NCI-H1092 treated with DMSO at 0.1 percent for 48 hours (cell line): ENCODE measurements at regions not wholly inside any gene's neighbourhood (a gene's known extent, or its start where the extent isn't known, plus 50 kb on each side); places are given as distances from the start of the nearest gene placed in this dataset.
"Not testable (repeated sequence)": the region's sequence is repeated elsewhere in the genome, so short reads cannot be mapped to it uniquely, and the experiment has no call there.

Experiments used
- DNase-seq: peaks from one replicate; lab custom pipeline; 2025; lab: John Stamatoyannopoulos, UW

DNA sequence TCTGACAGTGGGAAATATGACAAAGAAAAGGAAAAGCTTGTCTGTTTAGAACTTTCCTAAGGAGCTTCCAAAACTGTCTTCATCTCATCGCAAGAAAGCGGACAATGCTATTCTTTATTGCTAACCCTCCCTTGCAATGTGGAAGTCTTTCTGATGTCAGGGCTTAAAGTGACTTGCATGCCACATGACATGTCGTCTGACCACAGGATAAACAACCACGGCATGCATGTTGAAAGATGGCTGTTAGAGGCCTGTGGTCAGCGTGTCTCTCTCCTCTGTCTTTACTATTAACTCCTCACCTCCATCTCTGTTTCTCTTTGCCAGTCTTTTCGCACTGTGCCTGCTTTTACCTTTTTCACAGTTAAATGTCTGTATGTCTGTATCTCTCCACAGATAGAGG lies 389.8 kb downstream of the LNPK start:
- DNase-seq, result no peak

DNA sequence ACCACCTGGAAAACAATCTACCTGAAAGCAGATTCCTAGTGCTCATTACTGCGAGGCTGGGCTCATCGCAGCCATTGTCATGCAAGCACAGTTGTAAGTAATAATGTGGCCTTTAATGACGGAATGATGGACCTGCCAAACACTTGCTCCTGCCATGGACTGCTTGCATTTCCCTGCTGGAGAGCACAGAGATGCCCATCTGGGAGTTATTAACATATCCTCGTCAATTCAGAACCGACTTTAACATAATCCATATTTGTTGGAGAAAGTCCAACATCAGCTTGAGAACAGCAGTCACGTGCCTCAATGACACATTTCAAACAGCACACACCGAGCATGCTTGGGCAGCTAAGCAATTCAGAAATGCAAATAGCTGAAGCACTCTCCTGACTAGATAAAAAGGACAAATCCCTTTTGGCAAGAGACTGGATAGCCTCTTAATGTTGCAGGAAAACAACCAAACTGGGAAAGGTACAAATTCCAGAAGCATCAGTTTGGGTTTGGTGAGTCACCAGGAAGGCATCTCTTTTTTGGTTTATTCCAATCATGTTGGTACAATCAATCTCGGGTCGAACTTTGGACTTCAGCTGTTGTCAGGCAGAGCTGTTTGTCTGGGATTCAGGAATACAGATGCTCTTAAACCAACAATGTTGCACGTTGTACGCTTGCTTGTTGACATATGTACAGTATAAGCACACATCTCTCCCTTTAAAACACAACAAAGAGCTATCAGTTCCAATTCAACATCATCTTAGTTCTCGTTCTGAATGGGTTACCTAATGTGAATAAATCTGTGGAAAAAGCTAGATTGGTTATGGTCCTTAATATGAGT lies 395.8 kb downstream of the LNPK start:
- DNase-seq, result peak; percentile 71

DNA sequence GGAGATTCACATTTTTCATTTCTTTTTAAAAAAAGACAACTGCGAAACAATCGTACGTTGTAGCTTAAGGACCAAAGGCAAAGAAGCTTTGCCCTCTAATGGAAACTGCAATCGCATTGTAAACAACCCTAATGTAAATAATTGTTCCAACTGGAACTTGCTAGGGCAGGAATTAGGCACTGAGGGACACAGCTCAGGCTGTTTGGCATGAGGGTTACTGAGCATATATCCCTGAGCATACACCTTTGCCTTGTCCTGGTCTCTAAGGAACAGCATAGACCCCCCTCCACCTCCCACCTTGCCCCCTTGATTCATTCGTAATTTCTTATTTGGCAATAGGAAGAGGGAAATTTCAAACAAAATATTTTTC lies 396.4 kb downstream of the LNPK start:
- DNase-seq, result no peak

DNA sequence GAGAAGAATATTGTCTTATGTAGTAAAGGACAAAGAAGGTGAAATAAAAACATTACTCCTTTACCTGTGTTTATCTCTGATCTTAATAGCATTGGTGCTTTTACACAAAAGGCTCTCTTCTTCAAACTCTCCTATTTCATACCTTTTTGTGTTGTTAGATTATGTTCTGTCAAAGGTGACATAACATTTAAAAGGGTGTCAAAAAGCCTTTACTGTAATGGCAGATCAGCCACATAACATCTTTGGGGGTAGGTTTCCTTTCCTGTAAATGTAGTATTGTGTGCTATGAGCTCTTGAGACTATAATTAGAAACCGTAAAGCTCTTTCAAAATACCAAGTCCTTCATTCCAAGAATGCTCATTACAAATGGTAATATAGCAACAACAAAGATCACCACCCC lies 400.1 kb downstream of the LNPK start:
- DNase-seq, result no peak

DNA sequence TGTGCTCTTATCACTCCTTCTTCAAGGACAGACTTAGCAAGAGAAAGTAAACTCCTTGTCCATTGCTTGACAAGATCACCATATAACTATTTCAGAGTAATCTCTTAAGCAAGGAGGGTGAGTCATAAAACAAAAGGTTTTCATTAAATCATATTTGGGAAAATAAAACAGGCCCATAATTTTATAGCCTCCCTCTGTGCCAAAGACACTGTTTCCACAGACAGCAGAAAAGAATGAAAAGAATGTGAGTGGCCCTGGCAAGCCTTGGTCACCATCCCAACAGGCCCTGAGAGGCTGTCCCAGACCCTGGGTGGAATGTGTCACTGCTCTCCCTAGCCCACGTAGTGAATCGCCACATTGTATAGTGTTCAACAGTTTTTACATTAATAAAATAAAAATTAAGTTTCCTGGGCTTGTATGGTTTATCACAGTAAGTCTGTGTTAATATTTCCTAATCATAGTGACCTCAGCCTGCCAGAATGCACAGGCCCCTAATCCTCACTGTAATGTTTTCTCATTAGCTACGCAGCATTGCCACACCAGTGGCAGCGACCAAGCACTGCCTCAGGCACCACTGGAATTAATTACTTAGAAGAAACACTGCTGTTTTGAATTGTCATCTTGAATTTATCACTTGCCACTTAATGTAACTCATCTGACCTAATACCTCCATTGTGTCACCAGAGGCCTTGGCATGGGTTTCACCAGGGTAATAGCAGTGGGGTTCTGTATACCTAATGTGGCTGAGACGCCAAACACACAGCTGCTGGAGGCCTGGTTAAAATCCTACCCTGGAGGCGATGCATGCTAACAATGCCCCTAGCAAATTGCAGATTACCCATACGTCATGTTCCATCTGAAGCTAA lies 401.9 kb downstream of the LNPK start:
- no peak for DNase-seq

DNA sequence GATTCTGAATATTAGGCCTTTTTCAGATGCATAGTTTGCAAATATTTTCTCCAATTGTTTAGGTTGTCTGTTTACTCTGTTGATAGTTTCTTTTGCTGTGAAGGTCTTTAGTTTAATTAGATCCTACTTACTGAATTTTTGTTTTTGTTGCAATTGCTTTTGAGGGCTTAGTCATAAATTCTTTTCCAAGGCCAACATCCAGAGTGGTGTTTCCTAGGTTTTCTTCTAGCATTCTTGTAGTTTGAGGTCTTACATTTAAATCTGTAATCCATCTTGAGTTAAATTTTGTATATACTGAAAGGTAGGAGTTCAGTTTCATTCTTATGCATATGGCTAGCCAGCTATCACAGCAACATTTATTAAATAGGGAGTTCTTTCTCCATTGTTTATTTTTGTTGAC lies 404.8 kb downstream of the LNPK start:
- no peak for DNase-seq

DNA sequence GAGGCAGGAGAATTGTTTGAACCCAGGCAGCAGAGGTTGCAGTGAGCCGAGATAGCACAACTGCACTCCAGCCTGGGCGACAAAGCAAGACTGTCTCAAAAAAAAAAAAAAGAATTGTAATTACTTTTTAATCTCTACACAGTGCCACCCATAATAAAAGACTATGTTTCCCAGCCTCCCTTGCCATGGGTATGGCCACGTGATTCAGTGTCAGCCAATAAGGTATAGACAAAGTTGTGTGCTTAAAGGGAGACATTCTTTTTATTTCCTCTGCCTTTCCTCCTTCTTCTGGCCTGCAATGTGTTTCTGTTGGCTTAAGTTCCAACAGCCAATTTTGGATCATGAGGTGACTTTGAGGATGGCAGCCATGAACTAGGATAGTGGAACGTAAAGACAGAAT lies 406.9 kb downstream of the LNPK start:
- DNase-seq, result no peak

DNA sequence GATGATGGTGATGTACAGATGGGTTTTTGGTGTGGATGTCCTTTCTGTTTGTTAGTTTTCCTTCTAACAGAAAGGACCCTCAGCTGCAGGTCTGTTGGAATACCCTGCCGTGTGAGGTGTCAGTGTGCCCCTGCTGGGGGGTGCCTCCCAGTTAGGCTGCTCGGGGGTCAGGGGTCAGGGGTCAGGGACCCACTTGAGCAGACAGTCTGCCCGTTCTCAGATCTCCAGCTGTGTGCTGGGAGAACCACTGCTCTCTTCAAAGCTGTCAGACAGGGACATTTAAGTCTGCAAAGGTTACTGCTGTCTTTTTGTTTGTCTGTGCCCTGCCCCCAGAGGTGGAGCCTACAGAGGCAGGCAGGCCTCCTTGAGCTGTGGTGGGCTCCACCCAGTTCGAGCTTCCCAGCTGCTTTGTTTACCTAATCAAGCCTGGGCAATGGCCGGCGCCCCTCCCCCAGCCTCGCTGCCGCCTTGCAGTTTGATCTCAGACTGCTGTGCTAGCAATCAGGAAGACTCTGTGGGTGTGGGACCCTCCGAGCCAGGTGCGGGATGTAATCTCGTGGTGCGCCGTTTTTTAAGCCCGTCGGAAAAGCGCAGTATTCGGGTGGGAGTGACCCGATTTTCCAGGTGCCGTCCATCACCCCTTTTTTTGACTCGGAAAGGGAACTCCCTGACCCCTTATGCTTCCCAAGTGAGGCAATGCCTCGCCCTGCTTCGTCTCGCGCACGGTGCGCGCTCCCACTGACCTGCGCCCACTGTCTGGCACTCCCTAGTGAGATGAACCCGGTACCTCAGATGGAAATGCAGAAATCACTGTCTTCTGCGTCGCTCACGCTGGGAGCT lies 408.2 kb downstream of the LNPK start:
- DNase-seq, result not testable (repeated sequence)

DNA sequence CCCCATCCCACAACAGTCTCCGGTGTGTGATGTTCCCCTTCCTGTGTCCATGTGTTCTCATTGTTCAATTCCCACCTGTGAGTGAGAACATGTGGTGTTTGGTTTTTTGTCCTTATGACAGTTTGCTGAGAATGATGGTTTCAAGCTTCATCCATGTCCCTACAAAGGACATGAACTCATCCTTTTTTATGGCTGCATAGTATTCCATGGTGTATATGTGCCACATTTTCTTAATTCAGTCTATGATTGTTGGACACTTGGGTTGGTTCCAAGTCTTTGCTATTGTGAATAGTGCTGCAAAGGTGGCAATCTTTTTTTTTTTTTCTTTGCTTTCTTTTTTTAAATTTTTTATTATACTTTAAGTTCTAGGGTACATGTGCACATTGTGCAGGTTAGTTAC lies 406.7 kb upstream of the ATP5MC3 start:
- not testable (repeated sequence) for DNase-seq

DNA sequence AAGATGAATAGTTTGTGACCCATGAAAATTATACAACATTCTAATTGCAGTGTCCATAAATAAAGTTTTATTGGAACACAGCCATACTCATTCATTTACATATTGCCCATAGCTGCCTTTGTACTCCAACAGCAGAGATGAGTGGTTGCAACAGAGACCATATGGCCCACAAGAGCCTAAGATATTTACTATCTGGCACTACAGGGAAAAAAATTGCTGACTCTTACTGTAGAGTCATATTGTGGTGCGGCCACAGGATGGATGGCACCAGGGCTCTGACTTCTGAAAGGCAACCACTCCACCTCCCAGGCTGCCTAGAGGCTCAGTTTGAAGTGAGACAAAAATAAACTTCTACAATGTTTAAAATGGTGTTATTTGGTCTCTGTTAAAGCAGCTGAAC lies 404.0 kb upstream of the ATP5MC3 start:
- no peak for DNase-seq

DNA sequence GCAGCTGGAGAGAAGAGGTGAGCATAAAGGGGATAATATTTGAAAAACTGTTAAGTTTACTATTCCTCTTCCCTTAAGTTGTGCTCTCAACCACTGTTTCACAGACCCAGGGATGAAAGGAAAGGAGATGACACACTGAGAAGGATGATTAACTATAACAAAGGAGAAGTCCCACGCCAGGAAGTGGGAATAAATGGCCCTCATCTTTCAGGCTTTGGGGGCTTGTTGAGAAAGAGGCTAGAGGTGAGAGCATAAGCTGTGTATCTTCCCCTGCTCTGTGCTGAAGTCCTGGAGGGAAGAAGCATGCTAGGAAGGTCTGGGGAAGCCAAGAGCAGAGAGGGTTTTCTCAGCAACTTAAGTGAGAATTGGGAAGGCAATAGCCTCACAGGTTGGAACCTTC lies 399.1 kb upstream of the ATP5MC3 start:
- DNase-seq, result no peak

DNA sequence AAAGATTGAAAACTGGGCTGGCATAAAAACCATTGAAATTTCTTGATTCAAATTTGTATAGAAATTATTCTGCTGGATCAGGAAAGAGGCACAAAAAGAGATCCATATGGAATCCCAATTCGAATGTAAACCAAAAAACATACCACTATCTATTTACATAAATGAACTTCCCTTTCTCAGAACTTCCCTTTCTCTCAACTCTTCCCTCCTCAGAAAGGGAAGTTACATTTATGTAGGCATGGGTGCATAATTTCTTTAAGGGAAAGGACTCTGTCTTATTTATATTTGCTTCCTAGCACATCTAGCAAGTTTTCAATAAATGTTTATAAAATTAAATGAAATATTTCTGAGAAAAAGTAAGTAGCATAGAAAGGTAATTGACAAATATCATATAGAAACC lies 398.1 kb upstream of the ATP5MC3 start:
- no peak for DNase-seq

DNA sequence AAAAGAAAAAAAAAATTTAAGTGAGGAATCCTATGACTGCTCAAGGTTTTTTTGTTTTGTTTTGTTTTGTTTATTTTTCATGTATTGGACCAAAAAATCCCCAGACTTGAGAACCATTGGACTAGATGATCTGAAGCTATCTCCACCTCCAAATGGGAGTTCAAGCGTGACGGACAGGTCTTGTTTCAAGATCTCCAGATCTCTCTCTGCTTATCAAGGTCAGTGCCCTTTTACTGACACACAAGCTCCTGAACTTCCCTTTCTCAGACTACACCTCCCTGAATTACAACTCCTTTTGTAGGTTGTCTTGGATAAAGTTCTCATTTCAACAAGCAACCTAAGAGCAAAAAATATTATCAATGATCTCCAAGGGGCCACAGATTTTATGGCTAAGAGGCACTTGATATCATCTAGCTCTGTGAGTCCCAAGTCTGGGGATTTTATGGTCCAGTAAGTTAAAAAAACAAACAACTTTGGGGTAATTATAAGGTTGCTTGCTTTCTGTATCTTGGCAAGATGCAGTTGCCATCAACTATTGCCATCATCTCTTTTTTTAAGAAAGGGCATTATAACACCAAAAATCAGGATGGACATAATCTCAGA lies 396.0 kb upstream of the ATP5MC3 start:
- no peak for DNase-seq

DNA sequence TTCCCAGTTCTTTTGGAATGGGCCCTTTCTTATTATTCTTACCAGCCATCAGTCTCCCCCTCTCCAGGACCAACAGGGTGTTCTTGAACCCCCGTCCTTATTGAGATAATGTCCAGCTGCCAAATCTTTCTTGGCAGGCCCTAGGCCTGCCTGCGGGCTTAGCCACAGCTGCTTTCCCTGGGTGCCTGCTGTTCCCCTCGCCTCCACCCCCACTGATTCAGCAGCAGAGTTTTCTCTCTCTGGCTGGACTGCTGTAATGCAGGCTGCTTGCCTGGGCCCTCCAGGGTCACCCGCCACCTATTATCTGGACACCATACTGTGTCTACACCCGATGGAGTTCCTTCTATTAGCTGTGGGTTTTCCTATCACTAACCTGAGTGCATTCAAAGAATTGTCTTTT lies 395.4 kb upstream of the ATP5MC3 start:
- DNase-seq, result no peak

DNA sequence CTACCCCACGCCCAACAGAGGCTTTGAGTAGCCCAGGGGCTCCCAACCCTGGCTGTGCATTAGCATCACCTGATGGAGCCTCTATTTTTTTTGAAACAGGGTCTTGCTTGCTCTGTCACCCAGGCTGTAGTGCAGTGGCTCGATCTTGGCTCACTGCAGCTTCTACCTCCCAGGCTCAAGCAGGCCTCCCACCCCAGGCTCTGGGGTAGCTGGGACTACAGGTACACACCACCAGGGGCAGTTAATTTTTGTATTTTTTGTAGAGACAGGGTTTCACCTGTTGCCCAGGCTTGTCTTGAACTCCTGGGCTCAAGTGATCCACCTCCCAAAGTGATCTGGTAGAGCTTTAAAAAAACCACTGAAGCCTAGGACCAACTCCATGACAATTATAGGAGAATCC lies 394.8 kb upstream of the ATP5MC3 start:
- no peak for DNase-seq

DNA sequence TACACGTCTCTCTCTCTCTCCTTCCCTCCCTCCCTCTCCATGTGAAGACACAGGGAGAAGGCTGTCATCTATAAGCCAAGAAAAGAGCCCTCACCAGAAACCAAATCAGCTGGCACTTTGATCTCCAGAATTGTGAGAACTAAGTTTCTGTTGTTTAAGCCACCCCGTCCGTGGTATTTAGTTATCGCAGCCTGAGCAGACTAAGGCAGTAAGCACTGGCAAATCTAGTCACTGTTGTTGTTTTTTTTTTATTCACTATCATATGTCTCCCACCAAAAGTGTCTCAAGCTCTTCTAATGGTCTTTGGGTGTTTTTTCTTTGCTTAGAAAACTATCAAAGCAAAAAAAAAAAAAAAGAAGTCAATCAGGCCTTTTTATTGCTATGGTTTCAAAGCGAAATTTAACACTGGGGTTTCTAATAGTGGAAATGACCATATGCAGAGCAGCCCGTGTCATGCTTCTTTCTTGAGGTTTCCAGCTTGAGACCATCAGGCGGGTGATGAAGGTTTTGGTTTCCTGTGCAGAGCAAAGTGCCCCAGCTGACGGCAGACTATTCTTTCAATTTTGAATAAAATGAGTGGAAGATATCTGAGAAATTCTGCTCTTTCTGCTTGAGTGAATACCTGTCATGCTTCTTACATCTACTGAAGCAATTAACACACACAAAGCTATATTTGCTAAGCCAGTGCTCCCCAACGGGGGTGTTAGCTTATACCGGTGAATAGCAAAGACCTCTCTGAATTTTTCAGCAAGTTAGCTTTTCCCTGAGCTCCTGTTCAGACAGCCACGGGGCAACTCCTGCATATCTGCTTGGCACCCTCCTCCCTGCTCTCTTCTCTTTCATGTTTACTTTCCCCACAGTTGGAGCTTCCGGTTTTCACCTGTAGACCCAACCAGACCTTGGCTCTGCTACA lies 394.1 kb upstream of the ATP5MC3 start:
- DNase-seq, result peak; percentile 16

DNA sequence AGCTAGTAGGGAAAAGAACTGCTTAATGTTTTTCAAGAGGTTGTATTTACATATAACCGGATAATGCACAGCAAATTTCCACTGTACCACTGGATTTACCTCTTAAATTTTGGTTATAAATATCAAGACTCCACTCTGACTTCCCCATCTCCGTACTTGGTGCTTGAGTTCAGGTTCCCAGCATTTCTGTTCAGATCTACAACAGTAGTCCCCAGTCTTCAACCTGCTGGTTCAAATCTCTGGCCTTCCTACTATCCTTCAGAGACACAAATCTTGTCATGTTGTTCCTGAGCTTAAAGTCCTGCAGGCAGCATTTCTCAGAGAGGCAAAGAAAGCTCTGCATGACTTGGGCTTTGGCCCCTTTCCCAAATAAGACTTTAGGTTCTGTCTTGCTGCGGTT lies 392.6 kb upstream of the ATP5MC3 start:
- DNase-seq, result no peak

DNA sequence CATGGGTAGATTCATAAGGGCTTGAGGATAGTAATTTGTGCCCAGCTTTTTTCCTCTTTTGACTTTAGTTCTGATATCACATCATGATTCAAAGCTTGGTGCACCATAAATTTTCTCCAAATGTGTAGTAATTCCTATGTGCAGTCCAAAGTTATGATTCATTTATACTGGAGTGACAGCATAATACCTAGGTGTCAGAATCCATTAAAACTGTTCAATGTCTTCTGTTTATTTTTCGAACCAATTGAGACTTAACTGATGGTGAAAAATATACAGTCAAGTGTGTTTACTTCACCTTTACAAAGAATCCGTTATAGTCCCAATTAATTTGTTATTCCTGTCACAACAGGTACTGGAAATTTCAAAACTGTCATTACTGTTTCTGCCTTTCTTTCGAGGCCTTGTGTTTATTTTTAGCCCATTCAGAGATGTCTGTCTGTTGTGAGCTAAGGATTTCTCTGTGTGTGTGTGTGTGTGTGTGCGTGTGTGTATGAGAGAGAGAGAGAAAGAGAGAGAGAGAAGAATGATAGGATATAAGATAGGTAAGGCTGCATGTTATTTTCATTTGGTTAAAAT lies 389.7 kb upstream of the ATP5MC3 start:
- no peak for DNase-seq

DNA sequence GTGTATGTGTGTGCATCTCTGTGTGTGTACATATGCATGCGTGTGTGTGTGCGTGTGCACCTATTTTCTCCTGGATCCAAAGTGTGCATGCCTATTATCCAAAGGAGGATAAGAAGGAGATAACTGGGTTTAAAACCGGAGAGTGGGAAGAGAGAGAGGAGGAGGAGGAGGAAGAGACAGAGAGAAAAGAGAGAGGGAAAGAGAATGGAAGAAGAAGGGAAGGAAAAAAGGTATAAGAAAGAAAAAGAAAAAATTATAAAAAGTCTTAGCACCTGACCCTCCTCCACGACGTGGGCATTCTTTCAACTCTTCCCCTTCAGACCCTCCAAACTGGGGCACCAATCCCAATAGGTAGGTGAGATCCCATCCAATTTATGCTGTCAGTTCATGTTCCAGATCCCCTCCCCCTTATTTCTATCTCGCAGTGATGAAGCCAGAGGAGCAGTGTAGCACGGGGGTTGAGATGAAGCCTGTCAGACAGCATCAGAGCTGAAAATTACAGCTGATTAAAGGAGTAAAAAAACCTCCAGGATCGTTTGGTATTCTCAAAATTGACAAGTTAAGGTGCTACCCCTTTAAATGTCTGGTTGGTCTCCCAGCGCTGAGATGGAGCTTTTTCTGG lies 386.7 kb upstream of the ATP5MC3 start:
- no peak for DNase-seq

DNA sequence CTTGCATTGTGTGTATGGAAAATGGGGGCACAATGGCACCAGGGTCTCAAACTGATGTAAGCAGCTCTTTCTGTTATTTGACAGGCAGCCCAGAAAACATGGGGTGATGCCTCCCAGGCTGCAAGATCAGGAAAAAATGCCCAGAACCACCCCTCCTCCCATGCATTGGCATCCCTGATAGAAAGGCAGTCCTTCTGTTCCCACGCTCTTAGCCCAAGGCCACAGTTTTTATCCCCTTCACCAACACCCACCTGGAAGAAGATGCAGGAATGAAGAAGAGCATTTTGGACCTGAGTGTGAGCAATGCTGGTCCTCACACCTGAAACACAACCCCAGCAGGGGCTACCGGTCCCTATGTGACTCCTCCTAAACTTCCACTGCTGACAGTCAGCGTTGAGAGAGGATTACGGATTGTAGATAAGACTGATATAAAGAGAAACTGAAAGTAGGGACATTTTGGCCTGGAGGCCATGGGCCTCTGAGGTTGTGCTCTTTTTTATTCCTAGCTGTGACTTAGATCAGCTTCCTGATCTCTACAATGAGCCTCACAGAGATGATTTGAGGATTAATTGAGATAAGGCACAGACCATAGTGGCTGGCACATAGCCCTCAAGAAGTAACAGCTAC lies 386.0 kb upstream of the ATP5MC3 start:
- no peak for DNase-seq
